CD4-positive, alpha-beta T cell treated with Interleukin-2 at 100 ng/mL for 4 hours (primary cell): ENCODE measurements at regions not wholly inside any gene's neighbourhood (a gene's known extent, or its start where the extent isn't known, plus 50 kb on each side); places are given as distances from the start of the nearest gene placed in this dataset.
"Not testable (repeated sequence)": the region's sequence is repeated elsewhere in the genome, so short reads cannot be mapped to it uniquely, and the experiment has no call there.

ENCODE experiments used
- DNase-seq: peaks from one replicate; pipeline ENCODE4 v3.0.0-alpha.2; 2020; ENCODE audit warnings: low spot score

GRCh38 chr13:65293530-65294198 lies 1936.5 kb downstream of the PCDH9 start:
- no peak for DNase-seq

GRCh38 chr13:65292488-65292901 lies 1937.6 kb downstream of the PCDH9 start:
- no peak for DNase-seq

GRCh38 chr13:65287405-65287804 lies 1942.7 kb downstream of the PCDH9 start:
- no peak for DNase-seq

- no peak for DNase-seq
These were observed 1954.1 kb downstream of the PCDH9 start for GRCh38 chr13:65275838-65276630.

GRCh38 chr13:65275108-65275507 lies 1955.0 kb downstream of the PCDH9 start:
- no peak for DNase-seq

- not testable (repeated sequence) for DNase-seq
These were observed 1956.2 kb downstream of the PCDH9 start for GRCh38 chr13:65273811-65274420.

GRCh38 chr13:65268009-65268408 lies 1962.1 kb downstream of the PCDH9 start:
- no peak for DNase-seq

- DNase-seq = no peak
These were observed 1964.1 kb downstream of the PCDH9 start for GRCh38 chr13:65265988-65266387.

- DNase-seq = no peak
These were observed 1966.1 kb downstream of the PCDH9 start for GRCh38 chr13:65264066-65264465.

- no peak for DNase-seq
These were observed 1968.9 kb downstream of the PCDH9 start for GRCh38 chr13:65260946-65261891.

- DNase-seq = no peak
These were observed 1989.4 kb downstream of the PCDH9 start for GRCh38 chr13:65240773-65241172.

GRCh38 chr13:65236841-65237418 lies 1993.2 kb downstream of the PCDH9 start:
- DNase-seq = no peak

- no peak for DNase-seq
These were observed 2012.6 kb downstream of the PCDH9 start for GRCh38 chr13:65217471-65217995.

- not testable (repeated sequence) for DNase-seq
These were observed 2027.3 kb downstream of the PCDH9 start for GRCh38 chr13:65202845-65203244.

GRCh38 chr13:65188721-65189120 lies 2041.4 kb downstream of the PCDH9 start:
- DNase-seq = no peak

- no peak for DNase-seq
These were observed 2062.1 kb downstream of the PCDH9 start for GRCh38 chr13:65168026-65168425.

GRCh38 chr13:65166675-65167074 lies 2063.5 kb downstream of the PCDH9 start:
- no peak for DNase-seq

- no peak for DNase-seq
These were observed 2070.3 kb downstream of the PCDH9 start for GRCh38 chr13:65159803-65160202.

- no peak for DNase-seq
These were observed 2074.3 kb downstream of the PCDH9 start for GRCh38 chr13:65155861-65156260.

GRCh38 chr13:65154661-65155447 lies 2075.3 kb downstream of the PCDH9 start:
- no peak for DNase-seq
